Superior temporal gyrus (tissue), 1 donor: ENCODE measurements at regions not wholly inside any gene's neighbourhood (a gene's known extent, or its start where the extent isn't known, plus 50 kb on each side); places are given as distances from the start of the nearest gene placed in this dataset.
"Not testable (repeated sequence)": the region's sequence is repeated elsewhere in the genome, so short reads cannot be mapped to it uniquely, and the experiment has no call there.

Source experiments
- DNase-seq: peaks from one replicate; pipeline ENCODE4 v3.0.0-alpha.2; 2016; ENCODE audit errors: extremely low spot score

DNA sequence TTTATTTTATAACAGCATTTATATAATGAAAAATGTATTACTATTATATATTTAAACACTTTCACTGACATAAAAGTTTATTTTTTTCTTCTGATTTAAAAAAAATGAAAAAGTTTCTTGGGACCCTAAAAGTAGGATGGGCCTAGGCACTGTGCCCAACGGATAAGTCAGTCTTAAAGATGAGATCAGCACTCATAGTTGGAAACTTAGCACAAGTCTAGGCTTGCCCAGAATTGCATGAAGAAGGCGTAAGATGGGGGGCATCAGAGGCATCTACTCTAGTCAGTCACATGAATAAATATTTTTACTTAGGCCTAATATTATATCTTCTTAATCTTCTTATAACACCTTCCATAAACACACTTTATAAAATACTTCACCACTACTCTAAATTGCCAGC lies 306.7 kb upstream of the GRID2 start:
- no peak for DNase-seq

DNA sequence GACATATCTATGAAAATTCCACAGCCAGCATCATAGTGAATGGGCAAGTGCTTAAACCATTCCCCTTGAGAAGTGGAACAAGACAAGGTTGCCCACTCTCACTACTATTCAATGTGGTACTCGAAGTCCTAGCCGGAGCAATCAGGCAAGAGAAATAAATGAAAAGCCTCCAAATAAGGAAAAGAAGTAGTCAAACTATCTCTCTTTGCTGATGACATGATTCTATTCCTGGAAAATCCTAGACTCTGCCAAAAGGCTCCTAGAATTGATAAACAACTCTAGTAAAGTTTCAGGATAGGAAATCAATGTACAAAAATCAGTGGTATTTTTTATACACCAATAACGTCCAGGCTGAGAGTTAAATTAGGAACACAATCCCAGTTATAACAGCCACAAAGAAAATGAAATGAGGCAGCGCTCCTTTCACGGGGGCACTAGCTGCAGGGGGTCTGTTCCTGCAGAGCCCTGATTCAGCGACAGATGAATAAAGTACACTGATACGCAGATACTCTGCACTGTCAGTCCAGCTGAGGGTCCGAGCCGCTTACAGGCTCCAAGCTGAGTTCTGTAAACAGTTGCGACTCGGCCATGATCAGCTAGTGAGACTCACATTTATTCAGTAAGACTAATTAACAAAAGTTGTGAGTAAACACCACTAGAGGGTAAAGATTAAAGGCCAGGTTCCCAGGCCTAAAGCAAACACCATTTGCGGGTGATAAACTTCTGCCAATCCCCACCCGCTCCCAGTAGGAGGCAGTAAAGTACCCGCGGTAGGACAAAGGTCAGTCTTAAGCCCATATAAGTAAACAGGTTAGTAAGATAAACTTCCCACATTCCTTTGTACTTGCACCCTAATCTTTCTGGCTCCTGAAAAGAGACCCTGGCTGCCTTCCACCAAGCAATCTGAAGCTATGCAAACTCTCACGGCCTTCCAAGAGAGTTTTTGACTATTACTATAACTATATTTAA lies 290.6 kb upstream of the GRID2 start:
- DNase-seq, result no peak

DNA sequence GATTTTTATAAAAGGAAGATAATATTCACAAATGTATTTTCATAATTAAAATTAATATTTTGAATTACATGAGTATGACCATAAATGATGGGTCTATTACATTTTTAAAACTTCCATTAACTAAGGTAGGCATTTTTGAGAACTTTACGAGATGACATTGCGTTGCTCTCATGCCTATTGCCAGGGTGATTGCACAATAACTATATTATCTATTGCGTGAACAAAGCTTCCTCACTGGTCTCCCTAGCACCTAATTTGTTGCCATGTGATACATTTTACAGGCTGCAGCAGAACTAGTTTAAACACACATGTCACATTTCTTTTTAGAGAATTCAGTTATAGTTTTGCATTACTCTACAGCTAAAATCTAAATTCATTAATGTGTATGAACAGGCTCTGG lies 289.7 kb upstream of the GRID2 start:
- no peak for DNase-seq

DNA sequence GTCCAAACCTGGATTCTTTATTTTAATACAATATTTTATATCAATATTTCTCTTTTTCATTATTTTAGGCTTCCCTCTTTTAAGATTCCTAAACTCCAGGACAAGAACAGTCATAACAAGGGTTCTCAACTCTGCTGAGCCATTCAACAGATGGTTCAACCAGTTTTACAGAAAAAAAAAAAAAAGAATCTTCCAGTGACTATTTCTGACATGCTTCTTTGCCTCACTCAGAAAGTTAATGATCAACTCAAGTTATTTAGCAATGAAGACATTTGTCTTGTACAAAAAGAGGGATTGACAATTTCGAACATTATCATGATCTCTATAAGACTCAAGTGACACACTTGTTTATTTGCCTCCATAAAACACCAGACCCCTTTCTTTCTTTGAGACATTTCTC lies 282.6 kb upstream of the GRID2 start:
- no peak for DNase-seq

DNA sequence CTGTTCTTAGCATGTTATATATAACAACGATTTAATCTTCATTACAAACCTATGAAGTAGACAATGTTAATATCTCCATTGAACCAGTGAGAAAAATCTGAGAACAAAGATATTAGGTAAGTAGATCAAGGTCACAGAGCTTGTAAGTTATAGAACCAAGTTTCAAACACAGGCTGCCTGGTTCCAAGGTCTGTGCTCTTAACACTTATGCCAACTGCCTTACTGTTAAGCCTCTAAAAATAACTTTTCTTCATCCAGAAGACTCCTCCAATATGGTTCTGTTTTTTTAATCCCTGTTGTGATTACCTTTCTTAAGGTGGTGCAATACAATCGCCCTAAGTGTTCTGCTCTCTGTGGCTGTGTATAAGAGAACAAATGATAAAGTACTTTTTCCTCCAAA lies 282.0 kb upstream of the GRID2 start:
- no peak for DNase-seq

DNA sequence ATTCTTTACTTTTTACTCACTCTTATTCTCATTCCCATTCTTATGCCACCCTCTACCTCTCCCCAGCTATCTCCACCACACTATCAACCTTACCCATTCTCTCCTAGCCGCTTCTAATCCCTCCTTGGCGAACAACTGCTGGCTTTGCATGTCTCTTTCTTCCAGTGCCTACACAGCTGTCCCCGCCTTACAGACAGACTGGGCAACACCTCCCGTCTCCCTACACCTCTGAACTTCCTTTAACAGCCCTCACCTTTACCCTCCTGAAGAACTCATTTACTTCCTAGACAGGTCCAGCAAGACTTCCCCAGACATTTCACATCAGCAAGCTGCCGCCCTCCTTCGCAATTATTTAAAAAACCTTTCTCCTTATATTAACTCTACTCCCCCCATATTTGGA lies 274.9 kb upstream of the GRID2 start:
- not testable (repeated sequence) for DNase-seq

DNA sequence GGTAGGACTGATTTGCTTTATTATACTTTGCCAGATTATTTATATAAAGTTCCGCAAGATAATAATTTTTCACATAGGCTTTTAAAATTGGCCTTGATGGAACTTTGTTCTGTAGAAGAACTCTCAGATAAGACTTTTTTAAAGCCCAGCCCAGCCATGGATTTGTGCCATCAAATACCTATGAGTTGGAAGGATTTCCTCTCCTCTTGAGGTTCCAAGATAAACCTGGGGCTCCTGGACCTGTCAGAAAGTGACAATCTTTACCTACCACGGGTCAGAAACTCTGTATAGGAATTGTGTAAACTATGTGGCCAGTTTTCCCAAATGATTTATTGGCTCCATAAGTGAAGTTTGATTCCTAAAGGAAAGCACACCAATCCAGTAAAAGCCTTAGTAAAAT lies 271.9 kb upstream of the GRID2 start:
- no peak for DNase-seq

DNA sequence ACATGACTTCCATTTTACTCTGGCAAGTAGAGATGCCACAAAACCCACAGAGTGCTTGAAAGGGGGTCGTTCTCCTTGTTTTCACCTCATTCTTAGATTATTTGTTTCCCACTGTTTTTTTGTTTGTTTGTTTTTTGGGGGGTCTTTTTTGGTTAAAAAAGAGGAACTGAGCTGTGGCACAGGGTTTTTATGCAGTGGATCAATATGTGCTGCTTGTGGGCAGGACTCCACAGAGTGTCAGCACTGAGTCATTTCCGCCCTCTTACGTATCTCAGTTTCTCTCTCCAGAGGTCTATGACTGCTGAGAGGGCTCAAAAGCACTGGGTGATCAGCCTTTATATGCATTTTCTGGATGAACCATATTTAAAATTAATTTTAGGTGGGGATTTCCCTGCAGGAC lies 268.1 kb upstream of the GRID2 start:
- DNase-seq, result no peak

DNA sequence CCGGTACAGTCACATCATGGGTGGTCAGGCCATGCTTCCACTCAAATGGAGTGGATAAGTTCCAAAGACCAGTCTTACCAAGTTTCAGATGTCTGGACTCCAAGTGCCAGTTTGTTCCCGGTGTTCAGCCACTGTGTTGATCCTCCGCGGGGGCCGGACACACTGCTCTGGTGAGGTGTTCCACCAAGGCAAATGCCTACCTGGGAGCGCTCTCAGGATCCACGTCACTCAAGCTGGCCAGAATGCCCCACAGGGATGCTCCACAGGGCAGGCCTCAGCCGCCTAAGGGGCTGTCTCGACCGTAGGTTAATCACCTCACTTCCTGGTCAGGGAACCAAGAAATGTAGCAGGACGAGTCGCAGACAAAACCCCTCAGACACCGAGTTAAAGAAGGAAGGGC lies 258.0 kb upstream of the GRID2 start:
- DNase-seq, result no peak

DNA sequence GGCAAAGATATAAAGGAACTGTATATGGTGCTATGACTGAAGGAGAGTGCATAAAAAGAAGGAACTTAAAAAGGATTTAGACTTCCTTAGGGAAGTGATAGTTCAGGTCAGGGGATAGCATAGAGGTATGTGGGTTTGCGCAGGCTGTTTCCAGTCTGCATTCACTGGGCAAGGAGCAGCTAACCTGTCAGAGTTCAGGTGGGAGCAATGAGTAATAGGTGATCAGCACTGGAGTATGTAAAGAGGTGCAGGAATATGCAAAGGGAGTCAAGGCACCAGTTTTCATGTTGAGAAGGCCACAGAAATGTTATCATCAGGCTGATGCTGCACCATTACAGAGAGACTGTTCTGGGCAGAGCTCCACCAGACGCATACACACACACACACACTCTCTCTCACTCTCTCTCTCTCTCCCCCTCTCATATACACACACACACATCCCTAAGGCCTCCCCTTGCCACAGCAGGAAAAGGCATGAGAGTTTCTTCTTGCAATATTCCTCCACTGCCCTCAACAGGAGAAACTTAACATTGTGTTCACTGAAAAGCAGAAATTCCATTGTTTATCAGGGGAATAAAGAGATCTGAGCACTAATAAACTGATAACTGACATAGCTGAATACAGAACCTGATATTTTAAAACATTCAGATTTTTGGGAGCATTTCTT lies 256.4 kb upstream of the GRID2 start:
- DNase-seq, result no peak

DNA sequence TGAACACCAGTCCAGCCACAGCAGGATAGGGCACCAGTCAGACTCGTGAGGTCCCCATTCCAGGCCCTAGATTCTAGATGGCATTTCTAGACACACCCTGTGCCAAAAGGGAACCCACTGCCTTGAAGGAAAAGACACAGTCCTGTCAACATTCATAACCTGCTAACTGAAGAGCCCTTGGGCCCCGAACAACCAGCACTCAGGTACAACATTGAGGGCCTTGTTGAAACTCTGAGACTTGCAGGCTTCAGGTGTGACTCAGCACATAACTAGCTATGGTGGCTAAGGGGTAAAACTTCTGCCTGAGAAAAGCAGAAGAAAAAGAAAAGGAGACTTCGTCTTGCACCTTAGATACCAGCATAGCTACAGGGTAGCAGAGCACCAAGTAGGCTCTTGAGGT lies 252.9 kb upstream of the GRID2 start:
- no peak for DNase-seq

DNA sequence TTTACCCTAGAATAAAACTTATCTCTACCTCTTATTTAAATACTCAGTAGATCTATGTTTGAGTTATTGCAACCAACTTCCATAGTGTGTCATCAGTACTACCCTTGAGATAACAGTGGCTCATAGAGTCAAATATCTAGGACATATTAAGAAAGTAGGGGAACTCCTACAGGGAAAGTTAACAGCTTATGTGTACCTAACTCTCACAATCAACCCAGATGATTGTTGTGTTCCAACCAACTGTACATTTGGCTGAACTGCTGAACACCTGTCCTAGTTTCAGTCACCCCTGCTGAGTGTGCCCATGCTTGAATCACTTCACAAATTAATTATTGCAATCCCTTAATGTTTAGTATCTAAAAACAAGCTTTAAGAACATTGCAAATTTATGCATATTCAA lies 244.2 kb upstream of the GRID2 start:
- no peak for DNase-seq

DNA sequence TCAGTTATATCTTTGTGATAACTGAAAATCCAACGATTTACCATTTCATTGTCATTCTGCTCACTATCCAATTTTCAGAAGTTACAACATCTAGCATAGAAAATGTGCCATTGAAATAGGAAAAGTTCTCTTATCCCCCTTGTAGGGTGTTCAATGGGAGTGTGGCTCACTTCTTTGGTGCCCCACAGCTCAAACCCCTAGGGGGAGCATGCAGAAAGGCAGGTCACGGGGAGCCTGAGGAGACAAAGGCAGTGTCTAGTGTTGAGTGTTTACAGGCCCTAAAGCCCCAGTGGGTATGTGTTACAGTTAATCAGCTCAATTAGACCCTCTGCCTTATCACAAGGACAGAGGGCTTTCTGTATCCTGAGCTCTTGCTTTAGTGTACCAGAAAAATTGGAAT lies 243.4 kb upstream of the GRID2 start:
- DNase-seq, result no peak

DNA sequence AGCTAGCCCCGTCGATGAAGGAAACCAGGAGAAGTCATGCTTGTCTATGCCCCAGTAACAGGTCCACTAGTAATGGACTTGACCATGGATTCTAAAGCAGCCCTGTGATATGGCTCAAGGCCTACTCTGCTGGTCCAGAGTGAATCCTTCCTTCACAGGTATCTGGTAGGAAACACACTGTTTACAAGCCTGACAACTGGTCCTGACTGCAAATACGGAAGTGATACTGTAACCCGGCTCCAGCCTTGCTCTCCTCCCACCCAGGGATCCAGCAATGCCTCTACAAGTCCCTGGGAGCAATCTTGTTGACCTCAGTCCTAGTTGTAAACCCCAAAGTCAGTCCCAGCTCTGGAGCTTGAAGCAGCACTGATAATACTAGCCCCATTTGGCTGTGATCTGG lies 239.2 kb upstream of the GRID2 start:
- no peak for DNase-seq

DNA sequence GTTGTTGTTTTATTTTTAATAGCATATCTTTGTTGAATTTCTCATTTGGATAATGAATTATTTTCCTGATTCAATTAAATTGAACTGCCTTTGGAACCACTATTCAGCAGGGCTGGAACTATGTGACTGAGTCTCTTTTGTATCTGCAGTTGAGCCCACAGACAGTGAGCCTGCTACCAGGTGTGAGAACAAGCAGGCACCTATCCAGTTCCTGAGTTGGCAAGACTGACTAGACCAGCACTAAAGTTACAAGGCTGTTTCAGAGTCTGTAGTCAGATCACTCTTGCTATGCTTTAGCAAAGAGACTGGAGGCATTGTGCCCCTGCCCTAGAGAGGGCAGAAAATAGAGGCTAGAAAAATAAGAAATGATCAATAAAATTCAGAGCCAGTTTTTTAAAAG lies 237.3 kb upstream of the GRID2 start:
- no peak for DNase-seq

DNA sequence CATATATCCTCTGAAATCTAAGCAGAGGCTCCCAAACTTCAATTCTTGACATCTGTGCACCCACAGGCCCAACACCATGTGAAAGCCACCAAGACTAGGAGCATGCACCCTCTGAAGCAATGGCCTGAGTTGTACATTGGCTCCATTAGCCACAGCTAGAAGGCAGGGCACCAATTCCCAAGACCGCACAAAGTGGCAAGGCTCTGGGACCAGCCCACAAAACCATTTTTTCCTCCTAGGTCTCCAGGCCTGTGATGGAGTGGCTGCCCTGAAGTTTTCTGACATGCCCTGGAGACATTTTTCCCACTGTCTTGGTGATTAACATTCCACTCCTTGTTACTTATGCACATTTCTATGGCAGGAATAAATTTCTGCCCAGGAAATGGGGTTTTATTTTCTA lies 232.2 kb upstream of the GRID2 start:
- DNase-seq, result no peak

DNA sequence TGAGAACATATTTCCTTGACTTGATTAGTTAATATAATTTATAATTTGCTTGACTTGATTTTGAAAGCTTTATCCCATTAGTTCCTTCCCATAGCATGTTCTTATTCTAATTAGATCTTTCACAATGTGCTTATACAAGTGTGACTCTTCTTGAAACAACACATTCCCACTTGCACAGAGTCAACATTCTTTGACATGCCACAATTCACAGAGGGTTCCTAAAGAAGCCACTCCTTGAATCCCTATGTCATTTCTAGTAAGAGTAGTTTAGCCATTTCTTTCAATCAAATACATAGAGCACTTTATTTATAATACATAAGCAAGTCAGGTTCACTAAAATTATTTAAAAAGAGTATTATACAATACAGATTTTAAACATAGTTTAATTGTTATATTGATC lies 228.9 kb upstream of the GRID2 start:
- no peak for DNase-seq

DNA sequence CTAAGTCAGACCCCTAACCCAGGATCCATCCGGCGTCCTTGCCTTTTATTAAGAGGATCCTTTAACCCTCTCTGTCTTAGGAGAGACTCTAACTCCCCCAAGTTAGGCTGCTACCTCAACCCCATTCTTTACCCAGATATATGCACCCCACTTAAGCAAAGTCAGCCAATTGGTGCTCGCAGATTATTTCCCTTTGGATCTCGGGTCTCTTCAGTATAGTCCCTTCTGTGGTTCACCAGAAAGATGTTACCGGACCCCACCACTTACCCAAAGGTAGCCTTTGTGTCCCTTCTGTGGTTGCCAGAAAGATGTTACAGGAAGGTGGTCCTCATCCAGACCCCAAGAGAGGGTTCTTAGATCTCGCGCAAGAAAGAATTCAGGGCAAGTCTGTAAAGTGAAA lies 212.9 kb upstream of the GRID2 start:
- no peak for DNase-seq

DNA sequence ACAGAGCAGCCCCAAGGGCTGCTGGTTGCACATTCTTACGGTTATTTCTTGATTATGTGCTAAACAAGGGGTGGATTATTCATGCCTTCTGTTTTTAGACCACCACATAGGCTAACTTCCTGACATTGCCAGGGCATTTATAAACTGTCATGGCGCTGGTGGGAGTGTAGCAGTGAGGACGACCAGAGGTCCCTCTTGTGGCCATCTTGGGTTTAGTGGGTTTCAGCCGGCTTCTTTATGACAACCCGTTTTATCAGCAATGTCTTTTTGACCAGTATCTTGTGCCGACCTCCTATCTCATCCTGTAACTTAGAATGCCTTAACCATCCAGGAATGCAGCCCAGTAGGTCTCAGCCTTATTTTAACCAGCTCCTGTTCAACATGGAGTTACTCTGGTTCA lies 212.4 kb upstream of the GRID2 start:
- no peak for DNase-seq

DNA sequence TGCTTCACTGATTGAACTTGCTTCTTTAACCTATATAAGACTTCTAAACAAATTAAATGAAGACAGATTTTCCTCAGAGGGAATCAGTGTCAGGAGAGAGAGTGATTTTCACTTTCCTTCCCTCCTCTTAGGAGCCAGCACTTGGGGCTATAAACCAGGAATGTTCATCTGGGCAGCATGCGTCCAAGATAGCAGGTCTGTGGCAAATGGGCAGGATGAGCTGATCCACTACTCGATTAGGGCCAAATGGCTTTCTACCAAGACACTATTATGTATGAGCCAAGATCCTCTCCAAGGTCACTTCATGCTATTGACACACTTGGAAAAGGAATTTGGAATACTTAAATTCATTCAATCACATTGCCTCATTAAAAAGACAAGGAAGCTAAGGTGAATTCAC lies 203.9 kb upstream of the GRID2 start:
- peak; percentile 6 for DNase-seq

DNA sequence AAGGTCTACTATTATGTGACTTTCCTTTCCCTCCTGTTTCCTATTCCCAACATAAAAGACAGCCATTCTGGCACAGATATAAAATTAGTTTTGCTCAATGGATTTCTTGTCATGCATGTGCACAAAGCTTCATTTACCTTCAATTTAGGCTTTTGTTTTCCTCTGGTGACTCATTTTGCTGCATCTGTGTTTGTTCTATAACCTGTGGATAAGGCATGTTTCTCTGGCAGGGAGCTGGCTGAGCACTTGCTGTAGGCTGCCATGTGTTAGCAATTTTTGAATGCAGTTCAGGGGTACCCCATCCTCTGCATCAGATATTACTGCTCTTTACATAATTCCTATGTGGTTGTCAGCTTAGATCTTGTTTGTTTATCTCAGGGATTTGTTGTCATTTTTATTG lies 202.8 kb upstream of the GRID2 start:
- no peak for DNase-seq

DNA sequence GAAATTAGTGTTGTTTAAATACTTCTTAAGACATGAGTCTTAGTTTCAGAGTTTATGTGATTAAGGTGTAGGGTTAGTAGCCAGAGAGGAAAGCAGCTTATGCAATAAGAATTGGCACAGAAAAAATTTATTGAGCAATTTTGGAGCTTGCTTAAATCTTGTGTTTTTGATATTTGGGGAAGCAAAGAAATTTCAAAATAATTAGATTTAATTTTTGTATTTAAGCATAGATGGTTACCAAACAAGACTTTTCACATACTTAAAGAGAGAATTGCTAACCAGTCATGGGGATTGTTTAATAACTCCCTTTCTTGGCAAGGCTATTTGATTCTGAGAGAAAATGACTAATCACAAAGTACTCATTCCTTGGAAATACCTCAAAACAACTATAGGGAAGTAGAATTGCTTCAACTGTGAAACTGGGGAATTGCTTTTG lies 202.0 kb upstream of the GRID2 start:
- DNase-seq, result no peak

DNA sequence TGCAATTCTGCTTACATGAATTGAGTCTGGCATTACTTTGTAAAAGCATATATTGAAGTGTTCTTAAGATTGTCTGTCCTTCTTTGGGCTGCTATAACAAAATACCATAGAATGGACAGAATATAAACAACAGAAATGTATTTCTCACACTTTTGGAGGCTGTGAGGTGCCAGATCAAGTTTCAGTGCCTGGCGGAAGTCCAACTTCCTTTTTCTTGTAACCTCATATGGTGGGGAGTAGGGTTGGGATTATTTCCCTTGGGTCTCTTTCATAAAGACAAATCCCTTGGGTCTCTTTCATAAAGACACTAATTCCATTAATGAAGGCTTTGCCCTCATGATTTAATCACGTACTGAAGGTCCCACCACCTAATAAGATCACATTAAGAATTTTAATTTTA lies 199.3 kb upstream of the GRID2 start:
- DNase-seq, result no peak
